OCI-LY1 (cell line): ENCODE measurements at regions not wholly inside any gene's neighbourhood (a gene's known extent, or its start where the extent isn't known, plus 50 kb on each side); places are given as distances from the start of the nearest gene placed in this dataset.

Source experiments
- EZH2 ChIP-seq: fragments of 200-600 bp; sonication (generic), shearing (Covaris generic); IDR thresholded peaks from 2 replicates; pipeline ENCODE4 v1.8.0; 2017; ENCODE audit warnings: borderline replicate concordance, mixed run types, mild to moderate bottlenecking, antibody characterized with exemption, low read length, moderate library complexity, mixed read lengths
- TF ChIP-seq, protein P1 (sequence below): fragments of 200-600 bp; sonication (generic), shearing (Covaris generic); IDR thresholded peaks from 2 replicates; pipeline ENCODE4 v1.5.1; 2017; ENCODE audit warnings: mild to moderate bottlenecking, antibody characterized with exemption, low read length, moderate library complexity, mixed read lengths

- TF ChIP-seq, protein P1, sequence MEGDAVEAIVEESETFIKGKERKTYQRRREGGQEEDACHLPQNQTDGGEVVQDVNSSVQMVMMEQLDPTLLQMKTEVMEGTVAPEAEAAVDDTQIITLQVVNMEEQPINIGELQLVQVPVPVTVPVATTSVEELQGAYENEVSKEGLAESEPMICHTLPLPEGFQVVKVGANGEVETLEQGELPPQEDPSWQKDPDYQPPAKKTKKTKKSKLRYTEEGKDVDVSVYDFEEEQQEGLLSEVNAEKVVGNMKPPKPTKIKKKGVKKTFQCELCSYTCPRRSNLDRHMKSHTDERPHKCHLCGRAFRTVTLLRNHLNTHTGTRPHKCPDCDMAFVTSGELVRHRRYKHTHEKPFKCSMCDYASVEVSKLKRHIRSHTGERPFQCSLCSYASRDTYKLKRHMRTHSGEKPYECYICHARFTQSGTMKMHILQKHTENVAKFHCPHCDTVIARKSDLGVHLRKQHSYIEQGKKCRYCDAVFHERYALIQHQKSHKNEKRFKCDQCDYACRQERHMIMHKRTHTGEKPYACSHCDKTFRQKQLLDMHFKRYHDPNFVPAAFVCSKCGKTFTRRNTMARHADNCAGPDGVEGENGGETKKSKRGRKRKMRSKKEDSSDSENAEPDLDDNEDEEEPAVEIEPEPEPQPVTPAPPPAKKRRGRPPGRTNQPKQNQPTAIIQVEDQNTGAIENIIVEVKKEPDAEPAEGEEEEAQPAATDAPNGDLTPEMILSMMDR, result no peak
- no peak for TF ChIP-seq EZH2
Observed at GRCh38 chr6:170013815-170014214, 262.4 kb downstream of the ERMARD start.
